ENCODE measurements at regions not wholly inside any gene's neighbourhood (a gene's known extent, or its start where the extent isn't known, plus 50 kb on each side); places are given as distances from the start of the nearest gene placed in this dataset.

DNA sequence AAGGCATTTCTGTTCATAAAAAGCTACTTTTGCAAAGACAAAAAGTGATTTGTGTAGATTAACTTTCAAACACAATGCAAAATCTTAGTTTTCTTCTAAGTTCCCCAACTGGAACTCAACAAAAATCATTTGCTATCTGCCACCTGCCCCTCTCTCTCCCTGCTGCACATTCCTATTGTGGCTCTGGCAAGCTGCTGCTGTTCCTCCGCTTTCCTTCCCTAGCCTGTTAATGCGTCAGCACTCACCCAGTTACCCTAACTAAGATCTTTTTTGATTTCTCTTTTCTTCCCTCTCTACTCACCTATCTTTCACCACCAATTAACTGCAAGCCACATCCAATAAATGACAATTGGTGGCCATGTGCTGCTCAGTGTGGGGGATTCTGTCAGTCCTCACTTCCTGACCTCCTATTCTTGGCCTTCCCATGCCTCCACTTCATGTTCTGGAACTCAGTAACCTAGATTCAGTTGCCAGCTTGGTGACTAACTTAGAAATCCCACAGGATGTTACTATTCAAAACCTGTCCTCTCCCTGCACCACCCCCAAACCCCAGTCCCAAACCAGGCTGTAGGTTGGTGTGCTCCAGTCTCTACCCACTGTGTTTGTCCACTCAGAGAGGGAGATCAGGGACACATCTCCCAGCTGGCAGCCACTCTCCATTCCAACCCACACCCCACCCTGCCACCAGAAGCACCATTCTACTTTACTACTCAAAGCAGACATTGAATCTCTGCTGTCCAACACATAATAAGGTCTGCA is 140.2 kb upstream of the CTTNBP2 start:
- H3K4me3 Mint-ChIP-seq = no peak overlapping the region
- Histone ChIP-seq H3K27ac (ENCODE audit: low read depth, low read length) (no peak overlapping the region), H3K36me3 (ENCODE audit: control insufficient read depth in 2 of 3, insufficient read depth in 3 of 3, low read length in 3 of 3) (no peaks in the 10 kb centered on the region), H3K4me3 (ENCODE audit: low read length) (no peak overlapping the region), H3K4me1 (ENCODE audit: control insufficient read depth in 2 of 2, insufficient read depth in 2 of 2, low read length in 2 of 2) (no peaks in the 10 kb centered on the region), H3K27me3 (ENCODE audit: control insufficient read depth in 2 of 2, insufficient read depth in 2 of 2, low read length in 2 of 2) (no peaks in the 10 kb centered on the region), H3K9me3 (ENCODE audit: control insufficient read depth in 2 of 3, low read length in 3 of 3) (no peaks in the 10 kb centered on the region)
- H3K36me3 Mint-ChIP-seq = peaks cover 0 to 6% (median 0%) of the 10 kb centered on the region in 5 donors
- H3K27me3 Mint-ChIP-seq = peaks cover 0 to 14% (median 0%) of the 10 kb centered on the region in 5 donors
- no peak overlapping the region for H3K27ac Mint-ChIP-seq
- no peaks in the 10 kb centered on the region for H3K4me1 Mint-ChIP-seq
- no peak for DNase-seq
- ChIA-PET CTCF (interaction anchor here (0.6 kb wide), 1 partner anchor 1344 kb away, joined by 3 read pairs; no protein-coding TSS in a partner anchor), POLR2A (no interaction called here)
- ATAC-seq = no peak
- peaks cover 0 to 15% (median 6%) of the 10 kb centered on the region in 11 donors for H3K9me3 Mint-ChIP-seq
- intact Hi-C loops (cut with micrococcal nuclease) = no loop called here

GRCh38 chr7:118022546-118022945 is 149.3 kb upstream of the CTTNBP2 start:
- DNase-seq (no peak), ATAC-seq (no peak)
- Mint-ChIP-seq H3K9me3 (peaks cover 0 to 5% (median 2%) of the 10 kb centered on the region in 11 donors), H3K27ac (no peak overlapping the region), H3K36me3 (no peaks in the 10 kb centered on the region), H3K4me1 (no peaks in the 10 kb centered on the region), H3K27me3 (no peaks in the 10 kb centered on the region), H3K4me3 (no peak overlapping the region)
- Histone ChIP-seq H3K27me3 (ENCODE audit: control insufficient read depth in 2 of 2, insufficient read depth in 2 of 2, low read length in 2 of 2) (no peaks in the 10 kb centered on the region), H3K9me3 (ENCODE audit: control insufficient read depth in 2 of 3, low read length in 3 of 3) (no peaks in the 10 kb centered on the region), H3K4me1 (ENCODE audit: control insufficient read depth in 2 of 2, insufficient read depth in 2 of 2, low read length in 2 of 2) (no peaks in the 10 kb centered on the region), H3K36me3 (ENCODE audit: control insufficient read depth in 2 of 3, insufficient read depth in 3 of 3, low read length in 3 of 3) (no peaks in the 10 kb centered on the region), H3K27ac (ENCODE audit: low read depth, low read length) (no peak overlapping the region), H3K4me3 (ENCODE audit: low read length) (no peak overlapping the region)
- intact Hi-C loops (cut with micrococcal nuclease) = no loop called here
- CTCF ChIA-PET = no interaction called here
- POLR2A ChIA-PET = no interaction called here

GRCh38 chr7:118026791-118027190 is 153.6 kb upstream of the CTTNBP2 start:
- intact Hi-C loops (cut with micrococcal nuclease) = no loop called here
- CTCF ChIA-PET = no interaction called here

GRCh38 chr7:118028226-118028625 is 155.0 kb upstream of the CTTNBP2 start:
- no peaks in the 10 kb centered on the region for H3K36me3 ChIP-seq (ENCODE audit: control insufficient read depth in 2 of 3, insufficient read depth in 3 of 3, low read length in 3 of 3)
- H3K27me3 ChIP-seq (ENCODE audit: control insufficient read depth in 2 of 2, insufficient read depth in 2 of 2, low read length in 2 of 2) = no peaks in the 10 kb centered on the region
- ChIA-PET CTCF (no interaction called here), POLR2A (no interaction called here)
- no peaks in the 10 kb centered on the region for H3K4me1 ChIP-seq (ENCODE audit: control insufficient read depth in 2 of 2, insufficient read depth in 2 of 2, low read length in 2 of 2)
- H3K4me1 Mint-ChIP-seq = no peaks in the 10 kb centered on the region
- H3K27ac ChIP-seq (ENCODE audit: low read depth, low read length) = no peak overlapping the region
- no peak overlapping the region for H3K4me3 ChIP-seq (ENCODE audit: low read length)
- H3K9me3 ChIP-seq (ENCODE audit: control insufficient read depth in 2 of 3, low read length in 3 of 3) = no peaks in the 10 kb centered on the region
- H3K36me3 Mint-ChIP-seq = no peaks in the 10 kb centered on the region
- H3K27me3 Mint-ChIP-seq = peaks cover 0 to 9% (median 0%) of the 10 kb centered on the region in 5 donors
- no peak overlapping the region for H3K27ac Mint-ChIP-seq
- DNase-seq (no peak), ATAC-seq (no peak)
- intact Hi-C loops (cut with micrococcal nuclease) = no loop called here
- H3K9me3 Mint-ChIP-seq = peaks cover 0 to 1% (median 0%) of the 10 kb centered on the region in 11 donors
- no peak overlapping the region for H3K4me3 Mint-ChIP-seq

More at GRCh38 chr7:118026791-118027190, 153.6 kb upstream of the CTTNBP2 start:
- no peaks in the 10 kb centered on the region for H3K36me3 ChIP-seq (ENCODE audit: control insufficient read depth in 2 of 3, insufficient read depth in 3 of 3, low read length in 3 of 3)
- H3K4me3 ChIP-seq (ENCODE audit: low read length) = no peak overlapping the region
- POLR2A ChIA-PET = interaction anchor here (0.6 kb wide), 1 partner anchor 39 kb away, joined by 3 read pairs; no protein-coding TSS in a partner anchor
- no peaks in the 10 kb centered on the region for H3K4me1 ChIP-seq (ENCODE audit: control insufficient read depth in 2 of 2, insufficient read depth in 2 of 2, low read length in 2 of 2)
- H3K27ac Mint-ChIP-seq = no peak overlapping the region
- no peaks in the 10 kb centered on the region for H3K27me3 ChIP-seq (ENCODE audit: control insufficient read depth in 2 of 2, insufficient read depth in 2 of 2, low read length in 2 of 2)
- H3K4me1 Mint-ChIP-seq = no peaks in the 10 kb centered on the region
- peaks cover 0 to 4% (median 0%) of the 10 kb centered on the region in 5 donors for H3K27me3 Mint-ChIP-seq
- no peak for ATAC-seq
- no peaks in the 10 kb centered on the region for H3K9me3 ChIP-seq (ENCODE audit: control insufficient read depth in 2 of 3, low read length in 3 of 3)
- DNase-seq = no peak
- H3K36me3 Mint-ChIP-seq = no peaks in the 10 kb centered on the region
- H3K27ac ChIP-seq (ENCODE audit: low read depth, low read length) = no peak overlapping the region
- no peak overlapping the region for H3K4me3 Mint-ChIP-seq
- peaks cover 0 to 1% (median 0%) of the 10 kb centered on the region in 11 donors for H3K9me3 Mint-ChIP-seq

DNA sequence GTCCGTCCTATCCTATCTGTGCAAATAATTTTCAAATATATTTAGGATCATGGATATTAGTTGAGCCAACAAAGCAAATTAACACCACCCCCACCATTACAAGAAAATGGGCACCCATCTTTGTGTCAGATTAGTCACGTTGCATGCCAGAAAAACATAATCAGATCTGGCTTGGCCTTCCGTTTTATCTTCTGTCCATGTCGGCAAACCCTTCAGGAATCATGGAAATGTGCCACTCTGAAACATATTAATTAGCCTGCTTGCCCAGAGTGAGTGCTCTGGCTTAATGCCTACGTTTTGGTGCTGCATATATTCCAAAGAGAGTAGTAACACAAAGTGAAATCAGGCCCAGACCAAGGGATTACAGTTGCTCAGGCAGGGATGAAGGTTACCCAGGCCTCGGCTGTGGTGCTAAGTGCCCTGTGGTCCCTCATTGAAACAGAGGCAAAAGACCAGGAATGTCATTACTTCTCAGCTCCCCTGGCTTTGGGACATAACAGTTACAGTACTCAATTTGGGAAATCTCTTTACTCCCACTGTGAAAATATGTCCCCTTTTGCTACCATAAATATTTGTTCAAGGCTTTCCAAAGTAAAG is 154.0 kb upstream of the LSM8 start:
- Mint-ChIP-seq H3K4me3 (no peak overlapping the region), H3K9me3 (peaks cover 0 to 1% (median 0%) of the 10 kb centered on the region in 11 donors), H3K4me1 (no peaks in the 10 kb centered on the region), H3K27me3 (peaks cover 0 to 9% (median 4%) of the 10 kb centered on the region in 5 donors), H3K36me3 (no peaks in the 10 kb centered on the region), H3K27ac (no peak overlapping the region)
- ChIA-PET CTCF (no interaction called here), POLR2A (no interaction called here)
- ATAC-seq (no peak), DNase-seq (no peak)
- H3K4me1 ChIP-seq (ENCODE audit: control insufficient read depth in 2 of 2, insufficient read depth in 2 of 2, low read length in 2 of 2) = no peaks in the 10 kb centered on the region
- H3K27ac ChIP-seq (ENCODE audit: low read depth, low read length) = no peak overlapping the region
- intact Hi-C loops (cut with micrococcal nuclease) = no loop called here
- no peaks in the 10 kb centered on the region for H3K36me3 ChIP-seq (ENCODE audit: control insufficient read depth in 2 of 3, insufficient read depth in 3 of 3, low read length in 3 of 3)
- H3K9me3 ChIP-seq (ENCODE audit: control insufficient read depth in 2 of 3, low read length in 3 of 3) = no peaks in the 10 kb centered on the region
- no peak overlapping the region for H3K4me3 ChIP-seq (ENCODE audit: low read length)
- no peaks in the 10 kb centered on the region for H3K27me3 ChIP-seq (ENCODE audit: control insufficient read depth in 2 of 2, insufficient read depth in 2 of 2, low read length in 2 of 2)

DNA sequence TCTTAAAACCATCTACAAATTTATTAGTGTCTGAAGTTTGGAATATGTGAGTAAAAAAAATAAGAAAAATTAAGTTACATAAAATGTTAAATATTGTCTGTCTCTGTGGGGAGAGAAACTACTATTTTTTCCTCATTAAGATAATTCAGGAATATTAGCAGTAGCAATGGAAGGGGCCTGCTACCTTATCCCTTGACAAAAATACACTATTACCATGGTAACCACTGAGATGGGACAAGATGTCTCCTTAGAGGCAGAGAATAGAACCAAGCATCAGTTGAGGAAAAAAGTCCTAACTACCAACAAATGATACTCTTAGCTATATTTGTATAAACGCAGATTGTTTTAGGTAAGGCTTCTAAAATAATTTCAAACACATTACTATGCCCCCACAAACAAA is 150.7 kb upstream of the LSM8 start:
- DNase-seq = no peak
- Histone ChIP-seq H3K27me3 (ENCODE audit: control insufficient read depth in 2 of 2, insufficient read depth in 2 of 2, low read length in 2 of 2) (no peaks in the 10 kb centered on the region), H3K4me3 (ENCODE audit: low read length) (no peak overlapping the region), H3K9me3 (ENCODE audit: control insufficient read depth in 2 of 3, low read length in 3 of 3) (no peaks in the 10 kb centered on the region), H3K27ac (ENCODE audit: low read depth, low read length) (no peak overlapping the region), H3K4me1 (ENCODE audit: control insufficient read depth in 2 of 2, insufficient read depth in 2 of 2, low read length in 2 of 2) (no peaks in the 10 kb centered on the region), H3K36me3 (ENCODE audit: control insufficient read depth in 2 of 3, insufficient read depth in 3 of 3, low read length in 3 of 3) (no peaks in the 10 kb centered on the region)
- Mint-ChIP-seq H3K36me3 (no peaks in the 10 kb centered on the region), H3K4me3 (no peak overlapping the region), H3K4me1 (no peaks in the 10 kb centered on the region), H3K27ac (no peak overlapping the region), H3K27me3 (peaks cover 0 to 9% (median 4%) of the 10 kb centered on the region in 5 donors), H3K9me3 (peaks cover 0 to 2% (median 0%) of the 10 kb centered on the region in 11 donors)
- no peak for ATAC-seq
- ChIA-PET CTCF (no interaction called here), POLR2A (no interaction called here)
- intact Hi-C loops (cut with micrococcal nuclease) = no loop called here

Measured in naive thymus-derived CD4-positive, alpha-beta T cell (primary cell).